ENCODE measurements at regions not wholly inside any gene's neighbourhood (a gene's known extent, or its start where the extent isn't known, plus 50 kb on each side); places are given as distances from the start of the nearest gene placed in this dataset.

- no peaks in the 10 kb centered on the region for H3K4me1 Mint-ChIP-seq
- peaks cover 10% of the 10 kb centered on the region for H3K9me3 Mint-ChIP-seq
- peaks cover 6% of the 10 kb centered on the region for H3K27me3 Mint-ChIP-seq
- H3K36me3 Mint-ChIP-seq (ENCODE audit: low read depth): no peaks in the 10 kb centered on the region
- ChIA-PET CTCF (no interaction called here), POLR2A (no interaction called here)
- TF ChIP-seq CTCF (IDR thresholded peaks at IDR 0.05): no peak
- DNase-seq (no peak), ATAC-seq (ENCODE audit: low read depth) (no peak)
- H3K27ac Mint-ChIP-seq: no peak overlapping the region
- H3K4me3 Mint-ChIP-seq: no peak overlapping the region
- intact Hi-C loops (cut with micrococcal nuclease): no loop called here
Observed at GRCh38 chr11:130792772-130793171, 123.5 kb downstream of the SNX19 start.

DNA sequence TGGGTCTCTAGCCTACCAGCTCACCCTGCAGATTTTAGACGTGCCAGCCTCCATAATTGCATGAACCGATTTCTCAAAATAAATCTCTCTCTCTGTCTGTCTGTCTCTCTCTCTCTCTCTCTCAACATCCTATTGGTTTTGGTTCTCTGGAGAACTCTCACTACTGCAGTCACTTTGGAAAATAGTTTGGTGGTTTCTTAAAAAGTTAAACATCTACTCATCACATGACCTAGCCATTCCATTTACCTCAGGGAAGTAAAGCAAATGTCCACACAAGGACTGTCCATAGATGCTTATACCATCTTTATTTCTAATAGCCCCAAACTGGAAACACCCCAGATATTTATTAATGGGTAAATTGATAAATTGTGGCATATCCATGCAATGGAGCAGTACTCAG lies 119.5 kb downstream of the SNX19 start:
- Mint-ChIP-seq H3K9me3 (peaks cover 7% of the 10 kb centered on the region), H3K27ac (no peak overlapping the region), H3K36me3 (ENCODE audit: low read depth) (no peaks in the 10 kb centered on the region), H3K27me3 (peaks cover 3% of the 10 kb centered on the region), H3K4me1 (no peaks in the 10 kb centered on the region), H3K4me3 (no peak overlapping the region)
- DNase-seq: no peak
- POLR2A ChIA-PET: no interaction called here
- no peak for ATAC-seq (ENCODE audit: low read depth)
- intact Hi-C loops (cut with micrococcal nuclease): no loop called here
- CTCF ChIA-PET: no interaction called here
- TF ChIP-seq CTCF (IDR thresholded peaks at IDR 0.05): no peak

DNA sequence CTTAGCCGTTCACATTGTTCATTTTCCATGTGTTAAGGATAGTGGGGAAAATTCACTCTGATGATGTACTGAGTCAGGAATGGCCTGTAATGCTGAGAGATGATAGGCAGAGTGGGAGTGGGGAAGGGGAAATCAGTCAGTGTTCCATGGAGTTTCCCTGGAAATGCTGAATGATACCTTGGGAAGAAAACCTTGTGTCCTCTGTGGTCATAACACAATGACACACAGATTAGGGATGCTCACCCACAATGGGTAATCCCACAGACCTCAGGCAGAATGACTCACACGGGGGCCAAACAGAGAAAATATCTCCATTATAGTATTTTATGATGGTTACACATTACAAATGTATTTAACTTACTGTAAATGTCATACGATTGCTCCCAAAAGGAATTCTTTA lies 118.0 kb downstream of the SNX19 start:
- no peak for ATAC-seq (ENCODE audit: low read depth)
- intact Hi-C loops (cut with micrococcal nuclease): no loop called here
- H3K4me3 Mint-ChIP-seq: no peak overlapping the region
- peaks cover 3% of the 10 kb centered on the region for H3K27me3 Mint-ChIP-seq
- H3K27ac Mint-ChIP-seq: no peak overlapping the region
- no peak for TF ChIP-seq CTCF (IDR thresholded peaks at IDR 0.05)
- no peaks in the 10 kb centered on the region for H3K36me3 Mint-ChIP-seq (ENCODE audit: low read depth)
- H3K4me1 Mint-ChIP-seq: no peaks in the 10 kb centered on the region
- POLR2A ChIA-PET: no interaction called here
- CTCF ChIA-PET: no interaction called here
- peaks cover 7% of the 10 kb centered on the region for H3K9me3 Mint-ChIP-seq
- no peak for DNase-seq

DNA sequence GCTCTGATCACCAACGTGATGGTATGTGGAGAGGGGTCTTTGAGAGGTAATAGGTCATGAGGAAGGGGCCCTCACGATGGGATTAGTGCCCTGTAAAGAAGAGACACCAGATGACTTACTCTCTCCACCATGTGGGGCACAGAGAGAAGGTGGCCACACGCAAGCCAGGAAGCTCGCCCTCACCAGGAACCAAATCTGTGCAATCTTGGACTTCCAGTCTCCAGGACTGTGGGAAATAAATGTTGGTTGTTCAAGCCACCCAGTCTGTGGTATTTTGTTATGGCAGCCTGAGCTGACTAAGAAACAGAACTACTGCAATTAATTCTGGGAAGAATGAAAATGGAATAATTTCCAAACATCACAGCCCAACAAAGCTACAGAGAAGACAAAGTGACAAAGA lies 117.5 kb downstream of the SNX19 start:
- ChIA-PET POLR2A (no interaction called here), CTCF (no interaction called here)
- no peak overlapping the region for H3K4me3 Mint-ChIP-seq
- H3K27ac Mint-ChIP-seq: no peak overlapping the region
- H3K4me1 Mint-ChIP-seq: no peaks in the 10 kb centered on the region
- DNase-seq (no peak), ATAC-seq (ENCODE audit: low read depth) (no peak)
- intact Hi-C loops (cut with micrococcal nuclease): no loop called here
- H3K9me3 Mint-ChIP-seq: peaks cover 7% of the 10 kb centered on the region
- peaks cover 3% of the 10 kb centered on the region for H3K27me3 Mint-ChIP-seq
- no peak for TF ChIP-seq CTCF (IDR thresholded peaks at IDR 0.05)
- H3K36me3 Mint-ChIP-seq (ENCODE audit: low read depth): no peaks in the 10 kb centered on the region

GRCh38 chr11:130801333-130802122 lies 114.8 kb downstream of the SNX19 start:
- ChIA-PET CTCF (no interaction called here), POLR2A (no interaction called here)
- H3K27ac Mint-ChIP-seq: no peak overlapping the region
- no peaks in the 10 kb centered on the region for H3K4me1 Mint-ChIP-seq
- no peaks in the 10 kb centered on the region for H3K36me3 Mint-ChIP-seq (ENCODE audit: low read depth)
- H3K9me3 Mint-ChIP-seq: peaks cover 7% of the 10 kb centered on the region
- ATAC-seq (ENCODE audit: low read depth): no peak
- H3K4me3 Mint-ChIP-seq: no peak overlapping the region
- intact Hi-C loops (cut with micrococcal nuclease): no loop called here
- no peaks in the 10 kb centered on the region for H3K27me3 Mint-ChIP-seq
- DNase-seq: no peak
- TF ChIP-seq CTCF (IDR thresholded peaks at IDR 0.05): no peak

All from activated B cell treated with CpG ODN at 0.5 μM for 24 hours (primary cell).